Panc1 (cell line): ENCODE measurements at regions not wholly inside any gene's neighbourhood (a gene's known extent, or its start where the extent isn't known, plus 50 kb on each side); places are given as distances from the start of the nearest gene placed in this dataset.

Experiments used
- ATAC-seq: fragments of 200-7000 bp; cut with Tn5 transposase; 2 replicates; pipeline ENCODE4 v1.9.1; 2020; ENCODE audit warnings: mild to moderate bottlenecking, moderate library complexity
- BruUV-seq: library from RNA; stranded (reverse); fragments of 400-500 nt; replicated peaks from 2 replicates; lab custom pipeline; 2021; lab: Mats Ljungman, UMichigan
- CTCF ChIA-PET: fragments of 300-600 bp; sonication (Branson Sonifier 250); formaldehyde crosslinking; loops from one replicate; lab custom pipeline; 2022; ENCODE audit warnings: antibody characterized with exemption; lab: Charles Lee
- POLR2A ChIA-PET: fragments of 300-600 bp; sonication (Branson Sonifier 250); formaldehyde crosslinking; loops from one replicate; lab custom pipeline; 2022; ENCODE audit warnings: antibody characterized with exemption; lab: Charles Lee
- DNase-seq: peaks from one replicate; pipeline ENCODE4 v3.0.0-alpha.2; 2010; ENCODE audit warnings: low read depth, low spot score
- H3K27ac ChIP-seq: 2 replicates; pipeline ENCODE4 v1.5.1; 2011; ENCODE audit warnings: mild to moderate bottlenecking, low read length, inconsistent platforms
- H3K27me3 ChIP-seq: fragments of 200-500 bp; sonication (Bioruptor generic); 2 replicates; pipeline ENCODE4 v1.6.0; 2014; ENCODE audit warnings: low read length, inconsistent platforms; ENCODE audit not compliant: control insufficient read depth, insufficient read depth
- H3K36me3 ChIP-seq: fragments of 200-500 bp; sonication (Bioruptor generic); 2 replicates; pipeline ENCODE4 v1.5.1; 2014; ENCODE audit warnings: inconsistent platforms, mild to moderate bottlenecking, low read length, moderate library complexity; ENCODE audit not compliant: control insufficient read depth, insufficient read depth
- H3K4me1 ChIP-seq: 2 replicates; pipeline ENCODE4 v1.5.1; 2011; ENCODE audit warnings: inconsistent platforms, mild to moderate bottlenecking, low read length, moderate library complexity; ENCODE audit not compliant: control insufficient read depth, insufficient read depth
- H3K4me3 ChIP-seq, 2 experiments: 2 replicates each; pipeline ENCODE4 v1.5.1; 2011 to 2012; ENCODE audit warnings: low read depth in 2 of 2, low read length in 2 of 2, mild to moderate bottlenecking in 2 of 2, inconsistent platforms in 1 of 2, moderate library complexity in 1 of 2
- H3K9me3 ChIP-seq: fragments of 200-500 bp; sonication (Bioruptor generic); 2 replicates; pipeline ENCODE4 v1.5.1; 2014; ENCODE audit warnings: low read depth, mild to moderate bottlenecking, inconsistent platforms, low read length, moderate library complexity; ENCODE audit not compliant: control insufficient read depth, insufficient read depth
- CTCF ChIP-seq: fragments of 450-650 bp; IDR thresholded peaks from 2 replicates; pipeline ENCODE4 v1.5.1; 2017; ENCODE audit warnings: mild to moderate bottlenecking
- POLR2AphosphoS5 ChIP-seq: IDR thresholded peaks from 2 replicates; pipeline ENCODE4 v1.6.1; 2012; ENCODE audit warnings: mild to moderate bottlenecking, low read depth, low read length, moderate library complexity
- REST ChIP-seq, 2 experiments: IDR thresholded peaks; 2 replicates each; pipeline ENCODE4 v1.6.1; 2011 to 2012; ENCODE audit warnings: low read depth in 2 of 2, control low read depth in 1 of 2, low read length in 1 of 2, mild to moderate bottlenecking in 1 of 2, moderate library complexity in 1 of 2; ENCODE audit not compliant: insufficient read depth in 1 of 2
- SIN3A ChIP-seq: IDR thresholded peaks from 2 replicates; pipeline ENCODE4 v1.6.1; 2012; ENCODE audit warnings: low read depth, mild to moderate bottlenecking, low read length, moderate library complexity, borderline replicate concordance; ENCODE audit not compliant: insufficient read depth
- TCF7L2 ChIP-seq: IDR thresholded peaks from 2 replicates; pipeline ENCODE4 v1.6.1; 2011; ENCODE audit warnings: mild to moderate bottlenecking, low read depth, low read length, inconsistent platforms
- in situ Hi-C: cut with HindIII; loops from 2 replicates; pipeline ENCODE4 v1.10.0; 2016; ENCODE audit warnings: low sequenced_read_pairs, low pct_unique_long_range_greater_than_20kb
- intact Hi-C: fragments of 100-400 bp; cut with micrococcal nuclease; formaldehyde crosslinking; loops from one replicate; pipeline ENCODE4 v1.10.0; 2022; ENCODE audit not compliant: unreplicated experiment

- CTCF ChIA-PET, result interaction anchor here (0.6 kb wide), 1 partner anchor 104 kb away, joined by 5 read pairs; no protein-coding TSS in a partner anchor
- TF ChIP-seq POLR2AphosphoS5, result no peak
- no peak for TF ChIP-seq CTCF
- no peak for TF ChIP-seq REST (IDR thresholded peaks at IDR 0.05; ENCODE audit: insufficient read depth in 1 of 2, low read depth in 2 of 2, low read length in 1 of 2)
- no peak for TF ChIP-seq SIN3A
- no peak for TF ChIP-seq TCF7L2
These were observed 98.8 kb upstream of the GAP43 start for GRCh38 chr3:115524549-115524948.

GRCh38 chr3:115525731-115526130, 97.6 kb upstream of the GAP43 start:
- TF ChIP-seq TCF7L2 (no peak), POLR2AphosphoS5 (no peak), SIN3A (no peak), REST (IDR thresholded peaks at IDR 0.05; ENCODE audit: insufficient read depth in 1 of 2, low read depth in 2 of 2, low read length in 1 of 2) (no peak), CTCF (no peak)
- no TSS peak for BruUV-seq
- in situ Hi-C loops, result no loop called here
- Histone ChIP-seq H3K27ac (no peak overlapping the region), H3K4me3 (no peak overlapping the region), H3K36me3 (no peaks in the 10 kb centered on the region), H3K4me1 (no peaks in the 10 kb centered on the region), H3K9me3 (no peaks in the 10 kb centered on the region), H3K27me3 (no peaks in the 10 kb centered on the region)
- ChIA-PET CTCF (no interaction called here), POLR2A (no interaction called here)
- intact Hi-C loops, result no loop called here
- DNase-seq (no peak), ATAC-seq (no peak)

More at GRCh38 chr3:115524549-115524948, 98.8 kb upstream of the GAP43 start:
- intact Hi-C loops, result no loop called here
- in situ Hi-C loops, result no loop called here
- Histone ChIP-seq H3K36me3 (no peaks in the 10 kb centered on the region), H3K9me3 (no peaks in the 10 kb centered on the region), H3K4me3 (no peak overlapping the region), H3K4me1 (no peaks in the 10 kb centered on the region), H3K27me3 (no peaks in the 10 kb centered on the region), H3K27ac (no peak overlapping the region)
- DNase-seq, result no peak
- no TSS peak for BruUV-seq
- ATAC-seq, result no peak
- POLR2A ChIA-PET, result no interaction called here
